Mammary epithelial cell (primary cell): ENCODE measurements at regions not wholly inside any gene's neighbourhood (a gene's known extent, or its start where the extent isn't known, plus 50 kb on each side); places are given as distances from the start of the nearest gene placed in this dataset.

Experiments
- CTCF ChIP-seq, 2 donors: IDR thresholded peaks in 1 of 2; conservative IDR thresholded peaks in 1 of 2; 2 replicates each; pipeline ENCODE4 v1.5.1; 2011 to 2012; ENCODE audit warnings: inconsistent platforms in 2 of 2, low read length in 2 of 2, mild to moderate bottlenecking in 2 of 2, control low read depth in 1 of 2, low read depth in 1 of 2; ENCODE audit not compliant: insufficient read depth in 1 of 2; ENCODE audit errors: extremely low read depth in 1 of 2
- EZH2 ChIP-seq: IDR thresholded peaks from 2 replicates; pipeline ENCODE4 v1.6.1; 2012; ENCODE audit warnings: low read length, inconsistent platforms, borderline replicate concordance

GRCh38 chr14:54312166-54312801, 84.5 kb upstream of the CDKN3 start:
- no peak for TF ChIP-seq CTCF (conservative IDR thresholded peaks at IDR 0.05 in 1 of 2, IDR thresholded peaks at IDR 0.05 in 1 of 2; ENCODE audit: extremely low read depth in 1 of 2, insufficient read depth in 1 of 2, low read depth in 1 of 2, low read length in 2 of 2)
- no peak for TF ChIP-seq EZH2
